GM18505 (cell line): ENCODE measurements at regions not wholly inside any gene's neighbourhood (a gene's known extent, or its start where the extent isn't known, plus 50 kb on each side); places are given as distances from the start of the nearest gene placed in this dataset.
"Not testable (repeated sequence)": the region's sequence is repeated elsewhere in the genome, so short reads cannot be mapped to it uniquely, and the experiment has no call there.

Experiments
- ATAC-seq: cut with Tn5 transposase; IDR thresholded peaks from one replicate; pipeline ENCODE4 v1.9.1; 2021; ENCODE audit not compliant: unreplicated experiment
- POLR2A ChIP-seq: IDR thresholded peaks from 4 replicates; pipeline ENCODE4 v1.6.1; 2011; ENCODE audit warnings: borderline replicate concordance; ENCODE audit not compliant: insufficient read depth, insufficient read length; ENCODE audit errors: extremely low read depth

- ATAC-seq = peak; percentile 90
- no peak for TF ChIP-seq POLR2A
Observed at GRCh38 chr5:90338712-90339372, 70.7 kb downstream of the CETN3 start.

DNA sequence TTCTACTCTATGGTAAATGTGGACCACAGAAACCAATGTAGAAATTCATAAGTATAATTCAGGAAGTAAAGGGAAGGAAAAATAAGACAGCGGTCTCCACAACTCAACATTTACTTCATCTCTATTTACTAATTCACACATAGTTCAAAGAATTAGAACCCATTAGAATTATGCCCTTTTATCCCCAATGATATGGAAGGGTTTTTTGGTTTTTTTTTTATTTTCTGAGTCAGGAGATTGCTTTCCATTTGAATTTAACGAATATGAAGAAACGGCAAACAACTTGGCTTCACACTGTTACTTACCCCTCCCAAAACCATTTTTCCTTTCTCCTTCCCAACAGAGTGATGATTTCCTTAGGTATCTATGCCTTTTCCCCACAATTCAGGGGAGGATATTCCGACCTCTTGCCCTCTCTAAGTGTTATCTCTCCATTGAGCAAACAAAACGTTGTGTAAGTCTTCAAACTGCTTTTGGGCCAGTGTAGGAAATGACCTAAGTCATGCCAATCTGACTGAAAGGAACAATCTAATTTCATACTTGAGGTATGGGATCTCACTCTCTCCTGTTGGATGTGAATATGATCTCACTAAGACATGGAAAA lies 72.0 kb downstream of the CETN3 start:
- no peak for TF ChIP-seq POLR2A
- ATAC-seq = no peak

- no peak for ATAC-seq
- TF ChIP-seq POLR2A = no peak
Observed at GRCh38 chr5:90336752-90337151, 72.8 kb downstream of the CETN3 start.

DNA sequence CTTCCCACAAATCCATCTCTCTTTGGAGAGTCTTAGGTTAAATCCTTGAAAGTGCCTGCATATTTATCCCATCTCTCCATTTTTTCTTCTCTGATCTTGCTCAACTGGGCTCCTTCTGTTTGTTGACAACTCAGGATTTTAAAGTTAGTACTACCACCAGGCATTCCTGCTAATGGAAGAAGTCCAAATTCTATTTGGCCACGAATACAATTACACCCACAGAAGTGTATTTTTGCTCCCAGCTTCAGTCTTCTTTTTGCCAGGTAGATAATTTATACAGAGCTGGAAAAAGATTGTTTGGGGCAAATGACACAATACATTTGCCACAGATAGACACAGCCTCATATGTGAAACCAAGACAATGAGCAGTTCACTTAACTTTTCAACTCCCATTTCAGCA lies 74.8 kb downstream of the CETN3 start:
- no peak for ATAC-seq
- no peak for TF ChIP-seq POLR2A

- no peak for ATAC-seq
- TF ChIP-seq POLR2A = no peak
Observed at GRCh38 chr5:90329911-90330310, 79.6 kb downstream of the CETN3 start.

DNA sequence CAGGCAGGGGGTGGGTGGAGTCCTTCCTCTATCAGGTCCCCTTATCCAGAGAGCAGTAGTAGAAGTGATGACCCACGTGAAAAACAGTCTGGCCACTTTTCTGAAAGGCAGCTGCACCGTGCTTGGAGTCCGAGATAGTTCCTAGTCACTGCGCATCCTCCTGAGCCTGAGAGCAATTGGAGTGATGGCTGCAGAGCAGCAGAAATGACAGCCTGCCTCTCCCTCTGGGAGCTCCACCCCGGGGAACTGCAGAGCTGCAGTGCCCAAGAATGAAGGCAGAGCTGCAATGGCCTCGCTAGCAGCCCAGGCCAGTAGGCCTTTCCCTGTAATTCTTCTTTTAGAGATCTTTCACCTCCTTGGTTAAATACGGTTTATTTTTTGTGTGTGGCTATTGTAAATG lies 82.6 kb downstream of the CETN3 start:
- no peak for ATAC-seq
- no peak for TF ChIP-seq POLR2A

DNA sequence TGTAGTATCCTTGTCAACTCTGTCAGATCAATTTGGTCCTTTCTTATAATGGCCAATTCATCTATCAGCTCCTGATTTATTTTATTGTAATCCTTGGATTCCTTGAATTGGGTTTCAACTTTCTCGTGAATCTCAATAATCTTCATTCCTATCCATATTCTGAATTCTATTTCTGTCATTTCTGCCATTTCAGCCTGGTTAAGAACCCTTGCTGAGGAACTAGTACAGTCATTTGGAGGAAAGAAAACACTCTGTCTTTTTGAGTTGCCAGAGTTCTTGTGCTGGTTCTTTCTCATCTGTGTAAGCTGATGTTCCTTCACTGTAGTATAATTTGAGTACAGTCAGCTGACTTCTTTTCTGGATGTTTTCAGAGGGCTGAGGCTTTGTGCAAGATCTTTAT lies 84.5 kb downstream of the CETN3 start:
- no peak for TF ChIP-seq POLR2A
- ATAC-seq = no peak

DNA sequence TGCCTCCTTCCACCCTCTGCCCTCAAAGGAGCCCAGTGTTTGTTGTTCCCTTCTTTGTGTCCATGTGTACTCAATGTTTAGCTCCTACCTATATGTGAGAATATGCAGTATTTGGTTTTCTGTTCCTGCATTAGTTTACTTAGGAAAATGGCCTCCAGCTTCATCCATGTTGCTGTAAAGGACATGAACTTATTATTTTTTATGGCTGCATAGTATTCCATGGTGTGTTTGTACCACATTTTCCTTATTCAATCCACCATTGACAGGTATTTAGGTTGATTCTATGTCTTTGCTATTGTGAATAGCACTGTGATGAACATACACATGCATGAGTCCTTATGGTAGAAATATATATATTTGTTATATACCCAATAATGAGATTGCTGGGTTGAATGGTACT lies 89.2 kb downstream of the CETN3 start:
- not testable (repeated sequence) for ATAC-seq

DNA sequence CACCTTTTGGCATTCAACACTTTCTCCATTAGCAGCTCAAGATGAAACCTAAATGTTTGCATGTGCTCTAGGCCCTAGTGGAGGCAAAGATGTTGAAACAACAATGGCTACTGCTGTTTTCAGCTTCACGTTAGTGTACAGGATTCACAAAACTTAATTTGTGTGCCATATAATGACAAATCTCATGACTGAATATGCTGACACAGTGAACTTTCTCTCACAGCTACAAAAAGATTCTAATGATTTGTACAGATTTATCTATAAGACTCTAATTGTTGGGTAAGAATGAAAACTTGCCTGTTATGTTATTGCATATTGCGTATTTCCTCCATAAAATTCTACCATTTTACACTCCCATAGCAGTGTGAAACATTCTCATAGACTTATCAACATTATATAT lies 97.5 kb downstream of the CETN3 start:
- no peak for TF ChIP-seq POLR2A
- no peak for ATAC-seq

- no peak for TF ChIP-seq POLR2A
- ATAC-seq = no peak
Observed at GRCh38 chr5:90311401-90311800, 98.2 kb downstream of the CETN3 start.

DNA sequence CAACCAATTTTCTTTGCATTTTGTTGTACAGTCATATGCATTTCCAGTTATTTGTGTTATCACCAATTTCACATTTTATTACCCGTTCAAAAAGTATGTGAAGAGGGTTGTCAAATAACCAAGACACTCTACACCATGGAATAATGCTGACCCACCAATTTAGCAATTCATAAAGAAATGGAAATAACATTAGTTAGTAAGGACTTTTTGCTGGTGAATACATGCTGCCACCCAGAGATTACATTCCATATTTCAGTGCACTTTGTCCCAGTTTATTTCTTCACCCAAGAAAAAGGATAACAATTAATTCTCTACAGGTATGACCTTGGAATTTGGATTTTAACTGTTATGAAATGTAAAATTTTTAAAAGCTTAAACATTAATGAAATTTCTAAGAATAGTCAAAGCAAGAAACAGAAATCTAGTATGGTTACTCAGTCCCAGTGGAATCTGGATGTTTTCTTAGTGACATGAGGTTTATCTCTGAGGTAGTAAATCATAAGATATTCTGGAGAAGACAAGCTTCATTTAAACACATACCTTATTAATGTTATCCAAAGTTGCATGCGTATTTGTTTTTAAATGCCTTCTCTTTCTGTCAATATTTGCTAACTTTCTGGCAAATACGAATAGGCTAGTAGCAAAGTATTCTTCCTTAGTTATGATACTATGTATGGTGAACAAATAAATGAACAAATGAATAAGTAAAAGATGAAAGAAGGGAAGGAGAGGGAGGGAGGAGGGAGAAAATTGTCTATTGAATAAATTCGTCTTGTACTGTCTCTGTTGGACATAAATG lies 100.6 kb downstream of the CETN3 start:
- TF ChIP-seq POLR2A = no peak
- ATAC-seq = no peak

DNA sequence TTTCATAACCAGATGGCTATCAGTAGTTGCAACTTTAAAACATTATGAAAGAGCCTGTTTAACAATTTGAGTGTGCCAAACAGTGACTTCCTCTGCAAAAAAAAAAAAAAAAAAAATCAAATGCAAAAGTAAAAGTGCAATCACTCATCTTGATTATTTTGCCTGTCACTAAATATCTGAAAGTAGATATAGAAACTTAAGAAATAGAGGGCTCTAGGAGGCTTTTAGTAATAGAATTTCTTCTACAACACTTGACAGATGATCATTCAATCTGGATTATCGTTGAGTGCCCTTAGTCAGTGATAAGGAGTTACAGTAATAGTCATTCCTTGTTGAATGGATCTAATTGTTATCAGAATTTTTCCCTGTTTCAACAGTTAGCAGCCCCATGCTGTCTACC lies 101.8 kb downstream of the CETN3 start:
- TF ChIP-seq POLR2A = no peak
- no peak for ATAC-seq

DNA sequence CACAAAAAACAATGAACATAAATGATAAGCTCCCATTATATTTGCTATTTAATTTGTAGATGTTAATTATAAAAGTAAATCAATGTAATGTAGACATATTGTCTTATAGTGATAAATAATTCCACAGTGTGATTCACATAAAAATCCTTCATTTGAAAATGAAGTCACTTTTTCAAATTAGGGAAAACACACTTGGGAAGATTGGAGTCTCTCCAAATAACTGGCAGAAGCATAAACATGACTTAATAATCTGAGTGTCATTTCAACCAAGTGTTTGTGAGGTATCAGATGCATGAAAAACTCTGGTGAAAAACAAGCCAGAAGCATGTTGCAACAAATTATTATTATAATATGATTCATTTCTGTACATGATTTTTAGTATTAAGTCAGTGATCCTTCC lies 102.2 kb downstream of the CETN3 start:
- ATAC-seq = no peak
- TF ChIP-seq POLR2A = no peak

- no peak for TF ChIP-seq POLR2A
- no peak for ATAC-seq
Observed at GRCh38 chr5:90306613-90307012, 102.9 kb downstream of the CETN3 start.
